Cardiac fibroblast (primary cell): ENCODE measurements at regions not wholly inside any gene's neighbourhood (a gene's known extent, or its start where the extent isn't known, plus 50 kb on each side); places are given as distances from the start of the nearest gene placed in this dataset.

Experiments
- DNase-seq, 2 donors: peaks; one replicate each; pipeline versions ENCODE4 v3.0.0 to v3.0.0-alpha.2; 2010; ENCODE audit warnings: low read depth in 2 of 2
- H3K4me3 ChIP-seq, 2 donors: replicated peaks in 1 of 2; 1 replicate in 1 of 2; 2 replicates in 1 of 2; pipeline ENCODE4 v1.5.1; 2011; ENCODE audit warnings: low read depth in 2 of 2, low read length in 2 of 2, mild to moderate bottlenecking in 2 of 2, moderate library complexity in 1 of 2
- CTCF ChIP-seq: IDR thresholded peaks from one replicate; pipeline ENCODE4 v1.5.1; 2011; ENCODE audit warnings: low read depth, mild to moderate bottlenecking, low read length, inconsistent platforms

GRCh38 chr1:208437401-208437800 is 193.2 kb upstream of the PLXNA2 start:
- TF ChIP-seq CTCF, result no peak
- no peak overlapping the region for H3K4me3 ChIP-seq
- peak in 1 of 2 donors; percentile 9 for DNase-seq

- H3K4me3 ChIP-seq, result no peak overlapping the region
- no peak for DNase-seq
- TF ChIP-seq CTCF, result no peak
These were observed 194.0 kb upstream of the PLXNA2 start for GRCh38 chr1:208438112-208438699.

GRCh38 chr1:208445758-208446203 is 201.6 kb upstream of the PLXNA2 start:
- TF ChIP-seq CTCF, result no peak
- no peak overlapping the region for H3K4me3 ChIP-seq
- no peak for DNase-seq

- no peak for DNase-seq
- no peak overlapping the region for H3K4me3 ChIP-seq
- no peak for TF ChIP-seq CTCF
These were observed 202.1 kb upstream of the PLXNA2 start for GRCh38 chr1:208446271-208446691.

- no peak overlapping the region for H3K4me3 ChIP-seq
- DNase-seq, result no peak
- no peak for TF ChIP-seq CTCF
These were observed 204.2 kb upstream of the PLXNA2 start for GRCh38 chr1:208448425-208448824.

- H3K4me3 ChIP-seq, result no peak overlapping the region
- no peak for TF ChIP-seq CTCF
- no peak for DNase-seq
These were observed 205.8 kb upstream of the PLXNA2 start for GRCh38 chr1:208449951-208450350.

- TF ChIP-seq CTCF, result no peak
- no peak for DNase-seq
- no peak overlapping the region for H3K4me3 ChIP-seq
These were observed 206.8 kb upstream of the PLXNA2 start for GRCh38 chr1:208450958-208451357.
